ENCODE measurements at regions not wholly inside any gene's neighbourhood (a gene's known extent, or its start where the extent isn't known, plus 50 kb on each side); places are given as distances from the start of the nearest gene placed in this dataset.

DNA sequence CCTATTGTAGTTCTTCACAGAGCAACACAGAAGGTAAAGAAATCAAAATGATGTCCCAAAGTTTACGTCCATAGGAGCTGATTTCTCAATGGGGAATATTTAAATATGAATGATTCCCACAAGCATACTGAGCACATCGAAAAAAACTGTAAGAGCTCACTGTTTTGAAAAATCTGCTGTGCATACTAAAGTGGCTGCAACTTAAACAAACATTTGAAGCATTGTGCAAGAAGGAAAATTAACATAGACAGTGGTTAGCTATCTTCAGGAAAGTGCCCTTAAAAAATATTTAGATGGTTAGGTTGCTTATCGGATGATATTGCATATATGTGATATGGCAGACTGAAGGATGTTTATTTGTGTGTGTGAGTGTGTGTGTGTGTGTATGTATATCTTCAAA is 747.6 kb downstream of the RFPL4B start:
- DNase-seq (ENCODE audit: low spot score): no peak

DNA sequence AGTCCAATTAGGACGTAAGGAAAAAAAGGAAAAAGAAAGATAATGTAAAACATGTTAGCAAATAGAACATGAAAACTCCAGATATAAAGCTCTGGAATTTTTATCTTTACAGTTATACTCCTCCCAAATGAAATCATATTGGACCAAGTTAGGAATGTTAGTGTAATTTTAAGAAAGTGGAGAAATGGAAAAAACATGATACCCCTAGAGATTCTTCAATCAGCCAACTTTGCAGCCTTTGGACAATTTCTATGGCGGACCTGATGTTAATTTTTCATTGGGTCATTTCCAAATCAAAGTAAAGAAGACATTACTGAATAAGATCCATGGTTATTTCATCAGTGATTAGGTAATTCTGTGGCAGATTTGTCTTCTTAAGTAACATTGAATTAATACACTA is 748.7 kb downstream of the RFPL4B start:
- no peak for DNase-seq (ENCODE audit: low spot score)

DNA sequence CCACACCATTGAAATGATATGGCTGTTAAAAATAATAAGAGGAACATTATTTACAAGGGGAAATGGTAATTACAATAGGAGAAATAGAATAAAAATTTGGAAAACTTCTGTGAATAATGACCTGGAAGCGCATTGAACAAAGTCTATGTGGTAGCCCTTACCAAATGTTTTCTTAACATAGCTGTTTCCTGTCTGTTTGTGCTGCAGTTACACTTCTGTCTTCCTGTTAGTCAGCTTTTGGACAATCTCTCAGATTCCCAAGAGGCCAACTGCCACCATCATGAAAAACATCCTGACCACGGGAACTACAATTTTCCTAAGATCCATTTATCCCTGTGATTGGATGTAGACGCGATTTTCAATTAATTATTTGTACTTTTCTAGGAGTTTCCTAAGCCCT is 754.4 kb upstream of the MARCKS start:
- DNase-seq (ENCODE audit: low spot score): no peak

DNA sequence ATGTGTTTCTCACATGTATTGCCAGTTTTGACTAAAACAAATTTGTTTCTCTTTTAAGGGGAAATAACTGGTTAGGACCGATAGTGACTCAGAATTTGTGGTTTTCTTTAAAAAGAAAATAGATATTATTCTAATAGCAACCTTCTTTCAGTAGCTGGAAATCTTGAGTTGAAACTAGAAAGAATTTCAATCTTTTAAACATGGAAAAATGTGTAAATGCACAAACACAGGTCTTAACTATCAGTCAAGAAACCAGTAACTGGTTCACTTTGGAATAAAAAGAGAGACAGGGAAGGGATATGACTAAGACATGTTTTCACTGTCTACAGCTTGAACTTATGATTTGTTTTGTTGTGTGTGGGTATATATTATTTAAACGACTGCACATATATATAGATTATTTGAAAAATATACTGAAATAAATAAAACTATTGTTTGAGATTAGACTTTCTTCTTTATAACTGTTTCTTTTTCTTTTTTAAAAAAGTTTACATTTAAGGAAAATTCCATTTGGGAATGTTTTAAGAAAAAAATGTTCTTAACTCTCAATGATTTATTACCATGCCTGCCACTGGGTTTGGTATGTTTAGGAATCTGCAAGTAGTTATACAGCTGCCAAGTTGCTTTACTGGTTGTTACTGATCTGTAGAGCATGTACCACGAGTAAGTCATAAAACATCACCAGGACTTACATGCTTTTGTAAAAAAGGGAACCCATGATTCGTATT is 753.3 kb upstream of the MARCKS start:
- no peak for DNase-seq (ENCODE audit: low spot score)

DNA sequence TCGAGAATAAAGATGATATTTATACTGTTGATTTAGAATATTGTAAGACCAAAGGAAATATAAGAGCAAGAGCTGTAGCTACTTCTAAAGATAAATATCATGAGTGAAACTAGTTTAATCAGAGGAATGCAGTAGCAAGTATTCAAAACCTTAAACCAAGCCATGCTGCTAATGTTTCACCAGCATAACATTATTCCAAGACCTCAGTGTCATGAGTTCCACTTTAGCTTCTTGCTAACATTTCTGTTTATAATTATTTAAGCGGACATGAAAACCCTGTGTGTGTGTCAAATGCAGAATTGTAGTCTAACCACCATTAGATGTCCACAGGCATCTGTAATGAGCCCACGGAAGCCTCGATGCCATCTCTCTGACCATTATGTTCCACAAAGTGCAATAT is 752.6 kb upstream of the MARCKS start:
- DNase-seq (ENCODE audit: low spot score): no peak

DNA sequence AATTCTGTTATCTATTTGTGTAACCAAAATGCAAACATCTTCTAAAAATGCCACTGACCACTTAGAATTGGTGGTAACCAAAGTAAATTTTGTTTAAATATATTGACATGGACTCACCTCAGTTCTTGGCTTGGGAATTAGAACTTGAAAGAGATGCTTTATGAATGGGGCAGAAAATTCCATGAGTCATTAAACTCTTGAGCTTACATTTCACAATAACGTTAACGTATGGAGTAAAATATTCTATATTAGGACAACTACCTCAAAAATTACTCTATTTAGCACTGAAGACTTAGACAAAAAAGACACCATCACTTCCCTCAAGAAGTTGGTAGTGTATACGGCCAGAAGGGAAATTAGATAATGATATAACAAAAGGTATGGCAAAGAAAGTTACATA is 752.2 kb upstream of the MARCKS start:
- DNase-seq (ENCODE audit: low spot score): no peak

DNA sequence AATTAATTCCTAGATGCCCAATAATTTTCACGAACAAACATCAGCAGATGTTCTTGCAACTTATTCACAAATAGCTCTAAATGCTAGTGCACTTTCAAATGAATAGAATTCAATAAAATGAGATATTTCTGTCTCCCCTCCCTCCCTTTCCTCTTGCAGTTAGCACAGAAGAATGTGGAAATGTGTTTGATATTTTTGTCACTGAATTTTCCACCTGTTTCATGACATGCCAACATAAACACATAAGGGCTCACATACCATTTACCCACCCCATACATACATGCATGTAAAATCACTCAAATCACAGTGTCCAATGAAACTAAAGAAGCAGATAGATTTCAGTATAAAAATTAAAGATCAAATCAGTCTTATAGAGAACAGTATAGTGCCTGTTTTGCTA is 746.9 kb upstream of the MARCKS start:
- no peak for DNase-seq (ENCODE audit: low spot score)

DNA sequence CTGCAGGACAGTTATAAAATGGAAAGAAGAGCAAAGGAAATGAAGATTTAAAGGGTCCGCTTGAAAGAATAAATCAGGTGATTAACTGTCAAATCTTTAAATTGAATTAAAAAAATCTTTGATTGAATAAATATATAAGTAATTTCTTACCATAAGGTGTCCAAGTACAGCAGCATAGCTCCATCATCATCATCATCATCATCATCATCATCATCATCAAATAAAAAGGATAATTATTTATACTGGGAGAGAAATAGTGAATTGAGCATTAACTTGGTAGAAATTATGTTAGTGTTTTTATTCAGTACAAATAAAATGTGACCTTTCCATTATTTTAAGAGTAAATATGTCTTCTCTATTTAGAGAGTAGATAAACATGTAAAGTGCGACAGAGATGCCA is 745.6 kb upstream of the MARCKS start:
- DNase-seq (ENCODE audit: low spot score): no peak

DNA sequence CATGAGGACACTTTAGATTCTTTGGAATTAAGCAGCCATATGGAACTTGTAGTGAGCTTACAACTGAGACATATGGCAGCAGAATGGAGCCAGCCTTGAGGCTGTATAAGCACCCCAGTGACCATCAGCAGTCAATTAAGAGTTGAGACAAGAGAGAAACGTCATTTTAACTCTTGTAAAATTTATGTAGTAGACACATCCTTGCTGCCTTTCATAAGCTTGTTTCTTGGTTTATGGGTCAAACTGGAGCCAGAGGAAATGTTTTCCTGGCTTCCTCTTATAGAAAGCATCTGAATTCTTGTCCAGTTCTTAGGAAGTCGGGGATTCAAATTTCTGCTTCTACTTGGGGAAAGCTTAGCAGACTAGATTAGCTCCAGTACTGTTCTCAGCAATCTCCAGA is 745.1 kb upstream of the MARCKS start:
- no peak for DNase-seq (ENCODE audit: low spot score)

DNA sequence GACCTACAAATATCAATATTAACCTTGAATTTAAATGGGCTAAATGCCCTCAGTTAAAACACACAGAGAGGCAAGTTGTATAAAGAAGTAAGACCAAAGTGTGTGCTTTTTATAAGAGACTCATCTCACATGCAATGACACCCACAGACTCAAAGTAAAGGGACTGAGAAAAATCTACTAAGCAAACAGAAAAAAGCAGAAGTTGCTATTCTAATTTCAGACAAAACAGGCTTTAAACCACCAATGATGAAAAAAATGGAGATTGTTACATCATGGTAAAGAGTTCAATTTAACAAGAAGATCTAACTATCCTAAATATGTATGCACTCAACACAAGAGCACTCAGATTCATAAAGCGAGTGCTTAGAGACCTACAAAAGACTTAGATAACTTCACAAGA is 741.9 kb upstream of the MARCKS start:
- no peak for DNase-seq (ENCODE audit: low spot score)

DNA sequence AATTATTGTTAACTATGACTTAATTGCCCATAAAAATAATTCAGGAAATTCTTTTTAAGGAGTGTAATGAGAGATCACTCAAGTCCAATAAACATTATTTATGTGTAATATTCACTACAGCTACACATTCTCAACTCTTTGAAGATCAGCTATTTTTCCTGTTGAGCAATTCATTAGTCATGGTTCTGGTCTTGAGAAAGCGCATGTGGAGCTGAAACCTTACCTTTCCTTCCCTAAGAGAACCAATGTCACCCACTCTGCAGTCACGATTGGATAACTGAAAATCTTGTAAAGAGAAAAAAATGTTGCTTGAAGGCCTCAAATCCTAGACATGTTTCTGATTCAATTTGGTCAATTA is 736.9 kb upstream of the MARCKS start:
- DNase-seq (ENCODE audit: low spot score): no peak

DNA sequence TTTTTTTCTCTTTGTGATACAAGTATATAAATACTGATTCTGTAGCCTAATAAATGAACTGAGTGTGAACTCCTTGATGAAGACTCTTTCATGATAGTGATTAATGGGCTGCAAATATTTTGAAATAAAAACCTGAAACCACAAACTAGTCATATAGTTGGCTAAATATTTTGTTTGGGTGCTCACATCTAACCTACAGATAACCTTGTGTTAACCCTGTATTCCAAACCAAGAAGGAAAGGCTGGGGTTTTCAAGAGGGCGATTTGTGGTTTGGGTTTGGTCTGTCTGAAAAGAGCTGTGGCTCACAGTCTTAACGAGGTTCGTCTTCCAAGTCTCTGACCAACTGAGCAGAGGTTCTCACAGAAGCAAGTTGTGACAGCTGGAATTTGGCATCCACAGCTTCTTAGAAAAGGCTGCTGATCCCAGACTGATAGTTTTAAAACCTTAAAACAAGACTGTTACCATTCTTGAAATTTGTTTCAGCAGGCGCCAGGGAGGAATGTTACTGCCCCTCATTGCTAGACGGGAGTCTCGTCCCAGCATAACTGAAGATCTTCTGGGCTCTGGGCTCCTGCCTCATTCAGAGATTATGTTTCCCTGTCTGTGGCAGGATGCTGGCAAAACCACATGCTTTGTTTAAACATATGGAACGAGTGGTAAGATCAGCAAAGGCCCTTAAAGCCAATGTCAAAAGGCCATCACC is 736.4 kb upstream of the MARCKS start:
- no peak for DNase-seq (ENCODE audit: low spot score)

DNA sequence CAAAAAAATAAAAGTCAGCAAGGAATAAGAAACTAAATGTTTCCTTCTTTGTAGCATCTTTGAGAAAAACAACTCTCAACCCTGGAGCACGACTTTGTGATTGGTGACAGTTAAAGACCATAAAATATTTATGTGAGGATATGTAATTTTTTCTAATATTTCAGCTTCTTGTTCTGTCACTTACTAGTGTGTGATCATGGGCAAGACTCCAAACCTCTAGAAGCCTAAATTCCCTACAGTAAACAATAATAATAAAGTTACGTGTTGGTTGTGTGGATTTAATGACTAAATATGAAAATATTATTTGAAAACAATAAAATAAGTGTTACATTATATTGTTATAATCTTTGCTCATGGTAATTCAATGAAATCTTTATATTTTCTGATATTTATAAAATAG is 735.6 kb upstream of the MARCKS start:
- DNase-seq (ENCODE audit: low spot score): no peak

DNA sequence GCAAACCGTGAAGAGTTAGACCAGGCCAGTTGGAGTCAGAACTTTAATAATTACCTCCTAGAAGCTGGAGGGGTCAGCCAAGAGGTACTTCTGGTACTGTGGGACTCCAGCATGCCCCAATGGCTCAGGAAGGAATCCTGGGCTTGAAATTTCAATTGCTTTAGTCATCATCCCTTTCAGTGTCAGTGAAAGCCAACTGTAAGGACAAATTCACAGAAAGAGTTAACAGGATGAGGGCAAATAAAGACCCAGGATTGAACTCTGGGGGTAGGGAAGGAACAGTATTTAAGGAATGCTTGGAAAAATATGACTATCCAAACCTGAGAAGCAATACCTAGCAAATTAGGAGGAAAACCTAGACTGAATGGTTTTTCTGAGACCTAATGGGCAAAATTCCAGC is 735.1 kb upstream of the MARCKS start:
- DNase-seq (ENCODE audit: low spot score): no peak

DNA sequence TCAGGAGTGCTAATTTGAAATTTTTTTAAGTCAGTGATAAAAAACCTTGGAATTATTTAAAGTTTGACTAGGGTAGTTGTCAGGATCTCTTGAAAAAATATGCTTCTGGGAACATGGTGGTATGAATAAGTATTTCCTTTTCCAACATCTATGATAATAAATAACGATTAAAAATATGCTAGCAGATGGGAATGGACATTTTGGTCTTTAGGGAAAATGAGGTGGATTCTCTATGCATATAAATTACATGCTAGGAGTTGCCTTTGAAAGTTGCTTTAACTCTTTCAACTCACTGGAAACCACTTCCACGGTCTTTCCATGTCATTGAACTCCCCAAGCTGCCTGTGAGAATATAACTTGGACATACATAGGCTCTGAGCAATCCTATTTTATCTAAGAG is 731.5 kb upstream of the MARCKS start:
- no peak for DNase-seq (ENCODE audit: low spot score)

DNA sequence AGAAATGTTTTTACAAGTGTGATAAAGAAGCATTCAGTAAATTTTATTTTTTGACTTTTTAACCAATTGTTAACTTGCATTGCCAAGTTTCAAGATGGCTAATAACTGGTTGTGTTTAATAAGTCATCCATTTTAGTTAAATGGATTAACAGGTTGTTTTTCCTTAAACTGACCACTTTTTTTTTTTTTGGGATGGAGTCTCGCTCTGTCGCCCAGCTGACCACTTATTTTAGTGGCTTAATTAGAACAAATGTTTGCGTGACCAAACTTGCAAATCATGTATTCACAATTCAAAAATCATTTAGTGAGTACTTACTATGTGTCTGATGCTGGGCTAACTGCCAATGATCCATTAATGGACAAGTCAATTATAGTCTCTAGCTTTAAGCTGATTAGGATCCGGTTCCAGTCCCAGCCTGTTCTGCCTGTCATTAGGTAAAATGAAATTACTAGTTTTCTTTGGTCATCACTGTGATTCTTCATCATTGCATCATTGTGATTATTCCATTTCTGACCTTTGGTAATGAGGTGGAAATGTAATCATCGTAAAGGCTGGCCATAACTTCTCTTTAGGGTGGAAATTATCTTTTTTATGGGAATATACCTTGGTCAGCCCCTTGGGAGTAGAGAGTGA is 729.2 kb upstream of the MARCKS start:
- DNase-seq (ENCODE audit: low spot score): no peak

DNA sequence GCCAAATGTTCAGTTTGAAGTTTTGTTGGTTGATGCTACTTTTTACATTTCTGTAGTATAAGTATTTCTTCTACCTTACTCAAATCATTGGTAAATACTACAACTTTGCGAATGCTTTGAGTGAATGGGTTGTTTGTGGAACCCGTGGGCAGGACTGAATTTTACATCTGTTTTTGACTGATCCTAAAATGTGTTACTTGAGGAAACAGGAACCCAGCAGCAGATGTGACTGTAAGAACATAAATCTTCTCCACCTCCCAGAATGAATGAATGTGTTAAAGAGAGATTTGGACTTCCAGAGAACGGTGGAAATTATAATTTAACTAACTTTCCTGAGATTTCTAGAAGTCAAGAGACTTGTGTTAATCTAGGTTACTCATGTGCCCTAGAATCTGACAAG is 728.5 kb upstream of the MARCKS start:
- DNase-seq (ENCODE audit: low spot score): no peak

DNA sequence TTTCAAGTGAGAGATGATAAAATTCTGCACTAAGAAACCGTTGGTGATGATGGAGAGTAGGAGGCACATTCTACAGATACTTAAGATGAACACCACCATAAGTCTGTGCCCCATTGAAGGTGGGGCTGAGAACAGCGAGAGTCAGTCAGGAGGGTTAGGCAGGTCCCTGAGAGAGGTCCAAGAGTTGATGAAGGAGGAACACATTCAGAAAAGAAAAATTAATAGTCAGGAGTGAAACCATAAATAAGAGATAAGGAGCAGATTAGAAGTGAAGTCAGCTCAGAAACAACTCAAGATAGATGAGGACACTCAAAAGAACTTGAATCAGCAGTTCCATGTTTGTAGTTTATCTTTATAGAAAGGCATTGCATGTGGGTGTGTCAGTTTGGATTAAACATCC is 727.2 kb upstream of the MARCKS start:
- no peak for DNase-seq (ENCODE audit: low spot score)

DNA sequence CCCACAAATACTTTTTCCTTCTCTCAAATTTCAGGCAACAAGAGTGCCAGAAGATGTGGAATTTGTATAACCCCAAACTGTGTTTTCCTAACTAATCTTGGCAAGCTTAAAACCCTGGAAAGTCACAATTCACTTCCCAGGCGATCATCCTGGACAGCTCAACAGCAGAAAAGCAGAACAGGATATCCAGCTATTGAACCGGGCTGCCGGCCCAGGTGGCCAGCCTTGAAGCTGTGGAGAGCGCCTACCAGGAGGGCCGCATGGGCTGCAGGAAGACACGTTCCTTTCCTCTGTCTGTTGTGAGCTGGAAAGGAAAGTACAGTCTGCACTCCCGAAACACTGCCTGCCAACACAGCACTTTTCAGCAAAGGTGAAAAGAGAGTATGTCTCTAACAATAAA is 719.7 kb upstream of the MARCKS start:
- no peak for DNase-seq (ENCODE audit: low spot score)

DNA sequence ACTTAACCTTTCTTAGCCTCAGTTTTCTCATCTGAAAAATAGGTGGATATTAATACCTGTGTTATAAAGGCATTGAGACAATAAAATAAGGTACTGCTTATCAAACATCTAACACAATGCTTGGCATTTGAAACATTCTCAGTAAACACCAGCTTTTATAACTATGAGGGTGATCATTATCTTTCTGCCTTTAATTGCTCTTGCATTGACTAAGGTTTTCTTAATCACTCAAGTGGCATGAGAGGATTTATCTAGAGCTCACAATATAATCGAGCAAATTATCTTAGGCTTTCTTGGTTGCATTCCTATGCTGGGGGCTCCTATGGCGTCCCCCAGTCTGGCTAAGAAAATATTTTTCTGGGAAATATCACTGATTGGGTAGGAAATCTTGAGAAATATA is 716.4 kb upstream of the MARCKS start:
- DNase-seq (ENCODE audit: low spot score): no peak

DNA sequence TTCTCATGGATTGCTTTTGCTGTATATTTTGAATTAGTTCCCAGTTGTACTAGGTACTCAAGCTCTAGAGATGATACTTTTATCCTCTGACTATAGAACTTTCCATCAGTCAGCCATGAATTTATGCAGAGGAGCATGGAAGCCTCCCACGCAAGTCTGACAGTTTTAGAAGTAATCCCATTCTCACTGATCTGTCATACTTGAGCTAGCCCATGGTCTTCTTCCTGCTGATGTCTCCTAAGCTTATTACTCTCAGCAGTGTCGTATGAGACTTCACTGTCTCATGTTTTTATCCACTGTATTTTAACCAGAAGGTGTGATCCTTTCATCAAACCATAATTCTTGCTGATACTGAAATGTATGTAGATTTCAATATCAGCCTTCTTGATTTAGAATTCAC is 715.2 kb upstream of the MARCKS start:
- DNase-seq (ENCODE audit: low spot score): no peak

DNA sequence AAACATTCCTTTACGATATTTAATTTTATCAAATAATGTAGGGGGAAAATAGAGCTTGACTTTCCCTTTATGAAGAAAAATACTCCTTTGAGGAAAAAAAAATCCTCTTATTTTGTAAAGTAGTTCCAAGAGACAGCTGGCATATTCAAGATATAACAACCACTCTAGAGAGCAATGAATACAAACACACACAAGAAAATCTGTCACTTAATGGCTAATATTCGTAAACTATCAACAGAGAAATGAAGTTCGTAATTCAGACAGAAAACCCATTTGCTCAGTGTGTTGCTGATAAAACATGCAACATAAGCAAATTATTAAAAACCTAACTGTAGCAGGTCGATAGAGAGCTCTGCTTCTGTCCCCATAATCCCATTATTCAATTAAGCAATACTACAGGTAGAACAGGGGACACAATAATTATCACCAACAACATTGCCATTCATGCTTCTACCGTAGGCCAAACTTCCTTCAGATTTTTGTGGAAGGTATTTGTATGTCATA is 714.4 kb upstream of the MARCKS start:
- no peak for DNase-seq (ENCODE audit: low spot score)

DNA sequence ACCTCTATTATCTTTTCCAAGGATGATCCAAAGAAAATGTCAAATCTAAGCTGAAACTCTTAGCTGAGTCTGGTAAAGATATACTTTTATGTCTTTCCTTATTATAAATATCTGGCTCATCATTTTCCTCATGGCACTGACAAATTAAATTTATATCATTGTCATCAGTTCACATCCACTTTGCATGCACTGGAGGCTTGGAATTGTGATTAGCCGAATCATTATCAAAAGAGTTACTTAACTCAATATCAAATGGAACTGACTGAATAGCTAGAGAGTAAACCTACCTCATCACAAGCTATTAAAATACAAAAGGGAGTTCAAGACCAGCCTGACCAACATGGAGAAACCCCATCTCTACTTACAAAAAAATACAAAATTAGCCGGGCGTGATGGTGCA is 713.9 kb upstream of the MARCKS start:
- no peak for DNase-seq (ENCODE audit: low spot score)

DNA sequence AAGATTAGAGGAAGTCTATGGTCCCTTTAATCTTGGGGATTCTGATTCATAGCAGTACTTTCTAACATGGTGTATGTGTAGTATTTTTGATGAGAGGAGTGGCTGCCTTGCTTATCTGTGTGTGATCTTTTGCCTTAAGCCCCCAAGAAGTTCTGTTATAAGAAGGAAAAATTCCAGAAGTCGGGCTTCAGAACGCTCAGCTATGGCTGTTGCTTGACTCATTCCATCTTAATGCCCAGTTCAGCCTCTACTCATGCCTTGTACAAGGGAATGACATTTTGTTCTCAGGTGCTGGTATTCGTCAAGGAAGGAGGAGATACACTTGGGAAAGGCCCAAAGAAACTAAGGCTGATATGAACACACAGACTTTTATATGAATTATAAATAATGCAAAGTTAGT is 713.0 kb upstream of the MARCKS start:
- DNase-seq (ENCODE audit: low spot score): no peak
